Panc1 (cell line): ENCODE measurements at regions not wholly inside any gene's neighbourhood (a gene's known extent, or its start where the extent isn't known, plus 50 kb on each side); places are given as distances from the start of the nearest gene placed in this dataset.
"Not testable (repeated sequence)": the region's sequence is repeated elsewhere in the genome, so short reads cannot be mapped to it uniquely, and the experiment has no call there.

ENCODE experiments used
- ATAC-seq: fragments of 200-7000 bp; cut with Tn5 transposase; 2 replicates; pipeline ENCODE4 v1.9.1; 2020; ENCODE audit warnings: mild to moderate bottlenecking, moderate library complexity
- BruUV-seq: library from RNA; stranded (reverse); fragments of 400-500 nt; replicated peaks from 2 replicates; lab custom pipeline; 2021; lab: Mats Ljungman, UMichigan
- CTCF ChIA-PET: fragments of 300-600 bp; sonication (Branson Sonifier 250); formaldehyde crosslinking; loops from one replicate; lab custom pipeline; 2022; ENCODE audit warnings: antibody characterized with exemption; lab: Charles Lee
- POLR2A ChIA-PET: fragments of 300-600 bp; sonication (Branson Sonifier 250); formaldehyde crosslinking; loops from one replicate; lab custom pipeline; 2022; ENCODE audit warnings: antibody characterized with exemption; lab: Charles Lee
- DNase-seq: peaks from one replicate; pipeline ENCODE4 v3.0.0-alpha.2; 2010; ENCODE audit warnings: low read depth, low spot score
- H3K27ac ChIP-seq: 2 replicates; pipeline ENCODE4 v1.5.1; 2011; ENCODE audit warnings: mild to moderate bottlenecking, low read length, inconsistent platforms
- H3K27me3 ChIP-seq: fragments of 200-500 bp; sonication (Bioruptor generic); 2 replicates; pipeline ENCODE4 v1.6.0; 2014; ENCODE audit warnings: low read length, inconsistent platforms; ENCODE audit not compliant: control insufficient read depth, insufficient read depth
- H3K36me3 ChIP-seq: fragments of 200-500 bp; sonication (Bioruptor generic); 2 replicates; pipeline ENCODE4 v1.5.1; 2014; ENCODE audit warnings: inconsistent platforms, mild to moderate bottlenecking, low read length, moderate library complexity; ENCODE audit not compliant: control insufficient read depth, insufficient read depth
- H3K4me1 ChIP-seq: 2 replicates; pipeline ENCODE4 v1.5.1; 2011; ENCODE audit warnings: inconsistent platforms, mild to moderate bottlenecking, low read length, moderate library complexity; ENCODE audit not compliant: control insufficient read depth, insufficient read depth
- H3K4me3 ChIP-seq, 2 experiments: 2 replicates each; pipeline ENCODE4 v1.5.1; 2011 to 2012; ENCODE audit warnings: low read depth in 2 of 2, low read length in 2 of 2, mild to moderate bottlenecking in 2 of 2, inconsistent platforms in 1 of 2, moderate library complexity in 1 of 2
- H3K9me3 ChIP-seq: fragments of 200-500 bp; sonication (Bioruptor generic); 2 replicates; pipeline ENCODE4 v1.5.1; 2014; ENCODE audit warnings: low read depth, mild to moderate bottlenecking, inconsistent platforms, low read length, moderate library complexity; ENCODE audit not compliant: control insufficient read depth, insufficient read depth
- POLR2AphosphoS5 ChIP-seq: IDR thresholded peaks from 2 replicates; pipeline ENCODE4 v1.6.1; 2012; ENCODE audit warnings: mild to moderate bottlenecking, low read depth, low read length, moderate library complexity
- REST ChIP-seq, 2 experiments: IDR thresholded peaks; 2 replicates each; pipeline ENCODE4 v1.6.1; 2011 to 2012; ENCODE audit warnings: low read depth in 2 of 2, control low read depth in 1 of 2, low read length in 1 of 2, mild to moderate bottlenecking in 1 of 2, moderate library complexity in 1 of 2; ENCODE audit not compliant: insufficient read depth in 1 of 2
- SIN3A ChIP-seq: IDR thresholded peaks from 2 replicates; pipeline ENCODE4 v1.6.1; 2012; ENCODE audit warnings: low read depth, mild to moderate bottlenecking, low read length, moderate library complexity, borderline replicate concordance; ENCODE audit not compliant: insufficient read depth
- TCF7L2 ChIP-seq: IDR thresholded peaks from 2 replicates; pipeline ENCODE4 v1.6.1; 2011; ENCODE audit warnings: mild to moderate bottlenecking, low read depth, low read length, inconsistent platforms
- in situ Hi-C: cut with HindIII; loops from 2 replicates; pipeline ENCODE4 v1.10.0; 2016; ENCODE audit warnings: low sequenced_read_pairs, low pct_unique_long_range_greater_than_20kb
- intact Hi-C: fragments of 100-400 bp; cut with micrococcal nuclease; formaldehyde crosslinking; loops from one replicate; pipeline ENCODE4 v1.10.0; 2022; ENCODE audit not compliant: unreplicated experiment
- TF ChIP-seq, protein P1 (sequence below): fragments of 450-650 bp; IDR thresholded peaks from 2 replicates; pipeline ENCODE4 v1.5.1; 2017; ENCODE audit warnings: mild to moderate bottlenecking

DNA sequence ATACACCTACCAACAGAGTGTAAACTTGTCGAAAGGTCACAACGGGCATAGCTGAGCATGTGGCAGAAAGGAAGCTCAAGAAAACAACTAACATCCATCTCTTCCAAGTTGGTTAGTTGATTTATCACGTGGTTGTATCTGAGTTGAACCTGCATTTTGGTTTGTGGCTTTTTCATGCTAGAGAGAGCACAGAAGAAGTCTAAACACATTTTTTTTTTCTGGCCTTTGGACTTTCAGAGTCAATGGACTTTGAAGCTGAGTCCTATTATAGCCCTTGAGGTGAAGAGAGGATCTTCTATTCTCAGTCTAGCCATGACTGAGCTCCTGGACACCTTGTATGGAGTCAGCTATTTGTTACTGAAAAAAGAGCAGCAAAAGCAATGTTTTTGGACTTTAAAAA, 150.6 kb upstream of the TRPC5 start:
- in situ Hi-C loops: no loop called here

GRCh38 chrX:112226795-112227194, 144.2 kb upstream of the TRPC5 start:
- H3K4me1 ChIP-seq, BruUV-seq, ATAC-seq, CTCF ChIA-PET, in situ Hi-C loops, POLR2A ChIA-PET, H3K27ac ChIP-seq, H3K27me3 ChIP-seq, intact Hi-C loops, H3K36me3 ChIP-seq, H3K4me3 ChIP-seq, H3K9me3 ChIP-seq, DNase-seq: not testable (repeated sequence)

More for the DNA sequence above, 150.6 kb upstream of the TRPC5 start:
- Histone ChIP-seq H3K4me3 (no peak overlapping the region), H3K4me1 (no peaks in the 10 kb centered on the region), H3K9me3 (no peaks in the 10 kb centered on the region), H3K27me3 (no peaks in the 10 kb centered on the region), H3K27ac (no peak overlapping the region), H3K36me3 (no peaks in the 10 kb centered on the region)
- DNase-seq (no peak), ATAC-seq (no peak)
- BruUV-seq: no TSS peak
- intact Hi-C loops: no loop called here
- TF ChIP-seq TCF7L2: no peak
- TF ChIP-seq REST (IDR thresholded peaks at IDR 0.05; ENCODE audit: insufficient read depth in 1 of 2, low read depth in 2 of 2, low read length in 1 of 2): no peak
- no peak for TF ChIP-seq SIN3A
- no peak for TF ChIP-seq POLR2AphosphoS5
- TF ChIP-seq, protein P1, sequence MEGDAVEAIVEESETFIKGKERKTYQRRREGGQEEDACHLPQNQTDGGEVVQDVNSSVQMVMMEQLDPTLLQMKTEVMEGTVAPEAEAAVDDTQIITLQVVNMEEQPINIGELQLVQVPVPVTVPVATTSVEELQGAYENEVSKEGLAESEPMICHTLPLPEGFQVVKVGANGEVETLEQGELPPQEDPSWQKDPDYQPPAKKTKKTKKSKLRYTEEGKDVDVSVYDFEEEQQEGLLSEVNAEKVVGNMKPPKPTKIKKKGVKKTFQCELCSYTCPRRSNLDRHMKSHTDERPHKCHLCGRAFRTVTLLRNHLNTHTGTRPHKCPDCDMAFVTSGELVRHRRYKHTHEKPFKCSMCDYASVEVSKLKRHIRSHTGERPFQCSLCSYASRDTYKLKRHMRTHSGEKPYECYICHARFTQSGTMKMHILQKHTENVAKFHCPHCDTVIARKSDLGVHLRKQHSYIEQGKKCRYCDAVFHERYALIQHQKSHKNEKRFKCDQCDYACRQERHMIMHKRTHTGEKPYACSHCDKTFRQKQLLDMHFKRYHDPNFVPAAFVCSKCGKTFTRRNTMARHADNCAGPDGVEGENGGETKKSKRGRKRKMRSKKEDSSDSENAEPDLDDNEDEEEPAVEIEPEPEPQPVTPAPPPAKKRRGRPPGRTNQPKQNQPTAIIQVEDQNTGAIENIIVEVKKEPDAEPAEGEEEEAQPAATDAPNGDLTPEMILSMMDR: no peak
- ChIA-PET CTCF (no interaction called here), POLR2A (no interaction called here)

GRCh38 chrX:112223391-112223790, 140.8 kb upstream of the TRPC5 start:
- in situ Hi-C loops: no loop called here
- CTCF ChIA-PET: no interaction called here
- no peak for ATAC-seq
- TF ChIP-seq REST (IDR thresholded peaks at IDR 0.05; ENCODE audit: insufficient read depth in 1 of 2, low read depth in 2 of 2, low read length in 1 of 2) (no peak), TCF7L2 (no peak), POLR2AphosphoS5 (no peak), SIN3A (no peak)
- TF ChIP-seq, protein P1: no peak
- Histone ChIP-seq H3K27me3 (no peaks in the 10 kb centered on the region), H3K9me3 (no peaks in the 10 kb centered on the region), H3K4me3 (no peak overlapping the region), H3K36me3 (no peaks in the 10 kb centered on the region), H3K27ac (no peak overlapping the region), H3K4me1 (no peaks in the 10 kb centered on the region)
- BruUV-seq: no TSS peak
- POLR2A ChIA-PET: no interaction called here
- DNase-seq: no peak
- intact Hi-C loops: no loop called here
